Stimulated activated CD4-positive, alpha-beta T cell treated with anti-CD3 and anti-CD28 coated beads, Interleukin-4, amount 100 ng/mL, for 4 hours (primary cell): ENCODE measurements at regions not wholly inside any gene's neighbourhood (a gene's known extent, or its start where the extent isn't known, plus 50 kb on each side); places are given as distances from the start of the nearest gene placed in this dataset.
"Not testable (repeated sequence)": the region's sequence is repeated elsewhere in the genome, so short reads cannot be mapped to it uniquely, and the experiment has no call there.

Experiments used
- DNase-seq, 2 experiments: peaks; one replicate each; pipeline ENCODE4 v3.0.0-alpha.2; 2020

DNA sequence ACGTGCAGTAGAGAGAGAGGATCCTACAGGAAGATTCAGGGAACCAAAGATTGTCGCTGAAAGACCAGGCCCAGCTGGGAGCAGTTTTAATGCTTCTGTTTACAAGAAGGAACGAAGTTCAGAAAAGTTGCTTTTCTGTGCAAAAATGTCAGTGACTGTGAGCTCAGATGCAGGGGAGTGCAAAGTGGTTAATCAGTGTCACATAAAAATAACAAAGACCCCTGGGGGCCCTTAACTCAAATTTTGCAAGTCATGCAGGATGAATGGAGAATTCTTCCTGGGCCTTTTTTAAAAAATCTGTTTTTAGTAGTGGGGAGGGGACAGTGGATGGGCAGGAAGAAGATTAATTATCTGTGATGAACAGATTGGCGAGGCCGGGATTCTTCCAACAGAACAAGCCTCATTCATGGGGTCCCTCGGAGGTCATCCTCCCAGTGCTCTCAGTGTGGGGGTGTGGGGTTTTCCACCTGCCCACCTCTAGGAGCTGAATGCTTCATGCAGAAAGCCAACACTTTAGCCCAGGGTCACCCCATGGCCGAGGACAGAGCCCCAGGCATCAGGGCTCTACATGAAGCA is 167.2 kb downstream of the UQCRFS1 start:
- no peak for DNase-seq

DNA sequence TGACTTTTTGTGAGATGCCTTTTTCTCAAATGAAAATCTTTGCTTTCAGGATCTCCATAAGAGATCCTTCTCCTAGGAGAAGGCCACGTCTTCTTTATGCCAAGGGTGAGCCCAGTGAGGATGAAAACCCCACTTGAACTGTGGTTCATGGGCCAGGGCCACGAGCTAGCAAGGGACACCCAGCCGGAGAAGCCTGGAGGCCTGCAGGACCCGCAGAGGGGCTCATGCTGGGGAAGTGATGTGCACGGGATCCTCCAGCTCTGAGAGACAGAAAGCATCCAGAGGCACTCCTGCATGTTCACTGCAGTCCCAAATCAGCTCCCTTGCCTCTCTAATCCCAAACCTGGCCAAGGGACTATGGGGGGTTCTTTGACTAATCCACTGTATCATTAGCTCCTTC is 168.9 kb downstream of the UQCRFS1 start:
- DNase-seq, result no peak

DNA sequence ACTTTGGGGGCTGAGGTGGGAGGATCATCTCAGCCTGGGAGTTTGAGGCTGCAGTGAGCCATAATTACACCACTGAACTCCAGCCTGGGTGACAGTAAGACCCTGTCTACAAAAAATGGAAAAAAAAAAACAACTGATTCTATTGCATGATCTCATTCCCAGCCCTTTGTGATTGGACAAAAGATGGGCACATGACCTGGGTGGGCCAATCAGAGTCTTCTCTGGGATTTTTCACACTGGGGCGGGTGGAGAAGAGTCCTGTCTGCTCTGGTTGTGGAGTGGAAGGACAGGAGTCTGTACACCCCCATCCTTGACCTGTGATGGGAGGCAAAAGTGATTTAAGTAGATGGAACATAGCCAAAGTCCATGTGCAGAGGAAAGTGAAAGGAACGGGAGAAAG is 170.5 kb downstream of the UQCRFS1 start:
- DNase-seq, result no peak

DNA sequence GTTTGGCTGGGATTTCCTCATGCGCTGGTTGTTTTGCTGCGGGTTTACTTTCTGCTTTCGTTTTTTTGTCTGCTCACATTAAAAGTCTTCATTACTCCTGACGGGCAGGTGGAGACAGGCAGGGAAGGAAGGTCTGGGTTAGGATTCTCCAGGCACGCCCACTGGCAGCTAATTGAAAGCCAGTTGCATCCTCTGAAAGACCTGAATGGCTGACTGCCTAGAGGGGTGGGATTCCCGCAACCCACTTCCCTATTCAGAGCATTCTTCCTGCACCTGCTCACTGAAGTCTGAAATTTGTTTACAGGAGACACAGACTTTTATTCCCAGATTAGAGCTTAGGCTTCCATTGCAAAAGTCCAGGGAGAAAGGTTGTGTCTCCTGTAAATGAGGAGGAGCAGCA is 172.0 kb downstream of the UQCRFS1 start:
- no peak for DNase-seq

DNA sequence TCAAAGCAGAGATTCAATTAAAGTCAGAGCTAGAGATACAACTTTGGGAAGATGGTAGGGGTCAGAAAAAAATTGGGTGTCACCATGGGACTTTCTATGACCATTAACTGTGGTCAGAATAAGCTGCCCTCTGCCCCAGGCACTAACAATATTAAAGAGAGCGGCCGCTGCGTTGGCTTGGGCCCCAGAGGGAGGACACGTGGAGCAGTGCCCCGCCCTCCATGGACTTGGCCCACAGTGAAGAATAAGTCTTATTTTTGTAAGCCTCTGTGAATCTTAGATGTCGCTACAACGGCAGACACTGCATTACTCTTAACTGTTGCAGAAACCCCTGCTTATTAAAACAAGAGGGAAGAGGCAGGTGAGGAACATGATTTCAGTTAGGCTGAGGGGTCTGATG is 172.7 kb downstream of the UQCRFS1 start:
- DNase-seq, result no peak

DNA sequence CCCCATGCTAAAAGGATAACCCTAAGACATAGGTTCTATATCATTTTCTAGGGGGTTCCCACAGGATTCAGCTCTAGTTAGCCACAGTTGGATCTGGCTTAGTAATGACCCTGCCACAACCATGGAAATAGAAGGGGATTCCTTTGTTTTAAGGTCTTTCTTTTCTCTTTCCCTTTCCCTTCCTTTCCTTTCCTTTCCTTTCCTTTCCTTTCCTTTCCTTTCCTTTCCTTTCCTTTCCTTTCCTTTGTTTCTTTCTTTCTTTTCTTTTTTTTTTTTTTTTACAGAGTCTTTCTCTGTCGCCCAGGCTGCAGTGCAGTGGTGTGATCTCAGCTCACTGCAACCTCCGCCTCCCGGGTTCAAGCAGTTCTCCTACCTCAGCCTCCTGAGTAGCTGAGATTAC is 173.9 kb downstream of the UQCRFS1 start:
- DNase-seq, result not testable (repeated sequence)

DNA sequence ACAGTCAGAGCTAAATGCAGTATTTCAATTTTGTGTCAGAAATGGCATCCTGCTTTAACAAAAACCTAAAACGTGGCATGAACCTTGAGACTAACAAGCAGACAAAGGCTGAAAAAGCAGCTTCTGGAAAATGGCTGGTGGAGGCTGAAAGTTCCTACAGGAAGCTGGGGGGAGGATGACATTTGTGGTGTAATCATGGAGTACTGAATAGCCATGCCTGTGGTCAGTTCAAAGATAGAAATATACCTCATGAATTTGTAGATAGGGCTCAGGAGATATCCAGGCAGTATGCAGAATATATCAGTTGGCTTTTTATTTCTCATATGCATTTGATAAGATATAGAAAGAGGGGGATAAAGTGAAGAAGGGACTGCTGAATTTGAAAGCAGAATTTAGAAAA is 181.7 kb downstream of the UQCRFS1 start:
- DNase-seq, result no peak

DNA sequence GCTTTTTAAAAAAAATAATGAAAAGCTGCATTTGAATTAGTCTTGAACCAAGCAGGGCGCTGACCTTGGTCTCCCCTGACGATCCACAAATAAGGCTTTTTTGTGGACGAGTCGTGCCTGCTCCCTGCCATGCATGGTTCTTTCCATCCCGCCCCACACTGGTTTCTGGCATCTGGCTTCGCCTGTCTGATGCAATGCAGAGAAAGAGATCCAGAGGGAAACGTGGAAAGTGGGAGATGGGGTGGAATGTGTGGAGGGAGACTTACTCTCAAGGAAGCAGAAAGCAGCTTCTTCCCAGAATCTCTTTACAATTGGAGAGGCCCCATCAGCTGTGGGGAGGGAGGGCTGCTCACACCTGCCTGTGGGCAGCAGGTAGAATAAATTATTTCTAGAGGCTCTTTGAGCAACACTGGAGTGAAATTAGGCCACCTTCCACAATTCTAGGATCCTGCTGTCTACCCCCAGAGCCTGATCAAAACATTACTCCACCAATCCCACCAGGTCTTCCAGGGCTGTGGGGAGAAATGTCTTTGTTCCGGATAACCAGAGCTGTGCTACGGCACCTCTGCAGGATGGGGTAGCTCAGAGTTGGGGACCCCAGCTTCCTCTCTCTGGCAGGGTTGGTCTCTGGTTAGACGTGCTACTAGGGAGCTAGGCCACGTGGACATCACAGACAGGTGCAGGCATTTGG is 183.5 kb downstream of the UQCRFS1 start:
- DNase-seq, result no peak

DNA sequence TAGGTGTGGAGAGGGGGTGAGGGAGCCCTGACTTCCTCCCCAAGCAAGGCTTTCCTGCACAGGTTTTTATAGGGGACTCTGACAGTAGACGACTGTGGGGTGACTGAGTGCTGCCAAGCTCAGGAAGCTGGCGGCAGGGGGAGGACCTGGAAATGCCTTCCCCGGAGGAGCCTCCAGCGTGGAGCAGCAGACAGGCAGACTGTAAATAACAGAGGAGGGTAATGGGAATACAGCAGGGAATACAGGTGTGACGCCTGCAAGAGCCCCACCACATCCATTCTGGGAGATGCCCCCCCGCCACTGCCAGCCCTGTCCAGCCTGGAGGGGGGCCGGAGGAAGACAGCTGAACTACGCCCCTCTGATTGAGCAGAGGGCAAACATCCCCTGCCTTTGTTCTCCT is 190.4 kb downstream of the UQCRFS1 start:
- no peak for DNase-seq

DNA sequence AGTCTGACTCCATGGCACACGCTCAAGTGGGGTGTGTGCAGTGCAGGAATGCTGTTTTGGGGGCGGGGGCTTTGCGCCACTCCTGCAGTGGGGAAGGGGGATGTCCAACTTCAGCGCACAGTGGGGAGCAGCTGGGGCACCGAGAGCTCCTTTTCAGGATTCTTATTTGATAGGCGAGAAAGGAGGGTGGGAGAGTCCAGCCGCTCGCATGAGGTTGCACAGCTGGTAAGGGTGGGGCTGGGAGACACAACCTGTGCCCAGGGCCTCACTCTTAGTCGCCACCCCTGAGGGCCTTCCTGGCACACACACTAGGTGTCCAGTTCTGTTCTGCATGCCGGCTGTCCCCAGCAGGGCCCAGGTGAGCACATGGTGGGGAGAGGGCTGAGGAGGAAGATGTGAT is 190.8 kb downstream of the UQCRFS1 start:
- DNase-seq, result no peak

DNA sequence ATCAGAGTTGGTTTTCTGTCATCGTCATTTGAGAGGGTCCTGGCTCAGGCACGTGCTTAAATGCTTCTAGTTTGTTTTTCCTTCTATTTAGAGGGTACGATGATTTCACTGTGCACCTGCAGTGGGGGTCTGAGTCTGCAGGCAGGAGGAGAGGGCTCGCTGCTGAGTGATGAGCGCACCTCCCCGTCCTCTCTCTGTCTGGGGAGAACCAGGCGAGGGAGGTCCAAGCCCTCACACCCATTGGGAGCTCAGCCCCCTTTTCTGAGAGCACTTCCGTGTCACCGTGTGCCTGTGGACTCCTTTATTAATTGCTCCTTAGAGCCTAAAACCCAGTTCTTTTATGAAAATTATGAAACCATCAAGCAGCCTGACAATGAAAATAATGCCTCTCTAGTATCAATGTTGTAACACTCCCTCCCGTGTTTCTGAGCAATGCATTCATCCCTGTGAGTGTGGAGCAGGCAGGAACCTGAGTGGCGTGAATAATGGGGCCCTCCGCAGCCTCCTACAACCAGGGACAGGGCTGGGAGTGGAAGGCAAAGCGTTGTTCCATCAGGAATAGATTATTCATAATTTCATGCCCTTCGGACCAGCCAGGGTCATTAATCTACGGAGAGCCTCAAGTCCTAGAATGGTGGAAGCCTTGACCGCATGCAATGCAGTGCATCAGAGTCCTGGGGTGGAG is 191.6 kb downstream of the UQCRFS1 start:
- no peak for DNase-seq

DNA sequence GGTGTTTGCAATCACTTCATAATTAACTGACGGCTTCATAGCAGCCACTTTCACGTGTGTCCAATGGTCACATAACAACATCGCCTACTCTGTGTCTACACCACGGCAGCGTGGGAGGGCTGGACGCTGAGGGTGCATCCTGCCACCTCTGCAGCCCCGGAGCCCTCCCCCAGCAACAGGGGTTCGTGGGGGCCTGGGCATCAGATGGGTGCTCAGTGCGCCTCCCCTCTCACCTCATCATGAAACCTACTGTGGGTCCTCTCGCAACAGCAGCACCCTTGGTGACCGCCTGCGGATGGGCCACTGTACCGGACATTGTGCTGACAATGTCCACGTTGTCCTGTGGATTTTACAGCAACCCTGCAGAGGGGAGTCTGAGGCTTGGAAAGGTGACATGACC is 193.5 kb downstream of the UQCRFS1 start:
- DNase-seq, result no peak

DNA sequence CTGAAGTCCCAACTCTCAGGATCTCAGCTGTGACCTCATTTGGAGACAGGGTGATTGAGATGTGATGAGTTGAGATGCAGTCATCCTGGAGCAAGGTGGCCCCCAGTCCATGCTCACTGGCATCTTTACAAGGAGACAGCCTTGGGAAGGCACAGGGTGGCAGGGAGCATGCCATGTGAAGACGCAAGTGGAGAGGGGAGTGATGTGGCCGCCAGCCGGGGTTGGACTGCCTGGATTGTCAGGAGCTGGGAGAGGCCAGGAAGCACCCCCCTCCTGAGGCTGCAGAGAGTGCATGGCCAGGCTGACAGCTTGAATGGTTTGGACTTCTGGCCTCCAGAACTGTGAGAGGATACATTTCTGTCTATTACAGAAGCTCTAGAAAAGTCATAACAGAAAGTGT is 194.4 kb downstream of the UQCRFS1 start:
- no peak for DNase-seq

DNA sequence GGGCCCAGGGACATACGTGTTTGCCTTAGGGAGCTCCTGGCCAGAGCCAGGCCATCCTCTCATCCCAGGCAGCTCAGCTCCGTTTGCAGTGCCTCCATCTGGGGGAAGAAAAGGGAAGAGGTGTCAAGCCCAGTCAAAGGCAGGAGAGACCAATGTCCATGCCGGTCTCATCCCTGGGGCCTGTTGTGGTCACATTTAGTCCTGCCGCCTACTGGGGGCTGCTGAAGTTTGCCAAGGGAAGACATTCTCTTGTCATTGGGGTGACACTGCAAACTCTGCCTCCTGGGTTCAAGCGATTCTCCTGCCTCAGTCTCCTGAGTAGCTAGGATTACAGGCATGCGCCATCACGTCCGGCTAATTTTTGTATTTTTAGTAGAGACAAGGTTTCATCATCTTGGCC is 195.2 kb downstream of the UQCRFS1 start:
- DNase-seq, result no peak

DNA sequence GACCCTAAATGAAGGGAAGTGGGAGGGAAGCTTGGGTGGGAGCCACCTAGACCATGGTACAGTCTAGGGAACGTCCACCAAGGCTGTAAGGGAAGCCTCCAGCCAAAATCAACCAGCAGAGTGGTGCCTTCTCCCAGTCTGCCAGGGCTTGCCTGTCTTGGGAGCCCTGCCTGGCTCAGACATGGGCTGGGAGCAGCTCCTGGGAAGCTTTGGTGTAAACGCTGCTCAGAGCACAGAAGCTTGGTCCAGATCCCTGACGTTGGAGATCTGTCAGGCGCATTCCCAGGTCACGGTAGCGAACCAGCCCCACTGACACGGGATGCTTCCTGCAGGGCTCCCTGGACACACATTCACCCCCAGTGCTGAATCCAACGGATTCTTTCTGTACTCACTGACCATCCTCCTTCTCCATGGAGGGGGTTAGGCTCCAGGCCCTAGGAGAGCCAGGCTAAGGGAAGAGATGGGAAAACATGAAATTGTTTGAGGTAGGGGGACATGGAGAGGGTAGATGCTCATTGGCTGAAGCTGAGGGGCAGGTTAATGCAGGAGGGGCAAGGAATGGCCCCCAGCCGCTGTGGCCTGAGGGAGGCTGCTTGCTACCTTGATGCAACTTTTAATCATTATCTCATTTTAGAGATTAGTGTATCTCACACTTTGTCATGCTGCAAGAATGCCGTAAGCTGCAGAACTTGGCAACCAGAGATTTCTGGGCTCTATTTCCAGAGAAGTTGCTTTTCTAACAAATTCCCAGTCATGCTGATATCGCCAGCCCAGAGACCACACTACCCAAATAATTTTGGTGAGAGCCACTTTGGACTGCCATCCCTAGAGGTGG is 195.8 kb downstream of the UQCRFS1 start:
- no peak for DNase-seq

DNA sequence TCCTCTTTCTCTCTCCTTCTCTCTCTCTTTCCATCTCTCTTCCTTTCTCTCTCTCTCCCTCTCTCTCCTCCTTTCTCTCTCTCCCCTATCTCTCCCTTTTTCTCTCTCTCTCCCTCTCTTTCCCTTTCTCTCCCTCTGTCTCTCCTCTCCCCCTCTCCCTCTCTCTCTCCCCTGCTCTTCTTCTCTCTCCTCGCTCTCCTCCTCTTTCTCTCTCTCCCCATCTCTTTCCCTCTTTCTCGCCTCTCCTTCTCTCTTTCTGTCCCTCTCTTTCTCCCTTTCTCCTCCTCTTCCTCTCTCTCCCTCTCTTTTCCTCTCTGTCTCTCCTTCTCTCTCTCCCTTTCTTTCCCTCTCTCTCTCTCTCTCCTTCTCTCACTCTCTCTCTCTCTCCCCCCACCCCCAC is 196.6 kb downstream of the UQCRFS1 start:
- no peak for DNase-seq

DNA sequence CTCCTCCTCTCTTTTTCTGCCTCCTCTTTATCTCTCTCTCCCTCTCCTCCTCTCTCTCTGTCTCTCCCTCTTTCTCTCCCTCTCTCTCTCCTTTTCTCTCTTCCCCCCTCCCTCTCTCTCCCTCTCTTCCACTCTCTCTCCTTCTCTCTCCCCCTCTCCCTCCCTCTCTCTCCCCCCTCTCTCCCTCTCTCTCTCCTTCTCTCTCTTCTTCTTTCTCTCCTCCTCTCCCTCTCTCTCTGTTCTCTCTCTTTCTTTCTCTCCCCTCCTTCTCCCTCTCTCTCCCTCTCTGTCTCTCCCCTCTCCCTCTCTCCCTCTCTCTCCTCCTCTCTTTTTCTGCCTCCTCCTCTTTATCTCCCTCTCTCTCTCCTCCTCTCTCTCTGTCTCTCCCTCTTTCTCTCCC is 197.4 kb downstream of the UQCRFS1 start:
- no peak for DNase-seq

DNA sequence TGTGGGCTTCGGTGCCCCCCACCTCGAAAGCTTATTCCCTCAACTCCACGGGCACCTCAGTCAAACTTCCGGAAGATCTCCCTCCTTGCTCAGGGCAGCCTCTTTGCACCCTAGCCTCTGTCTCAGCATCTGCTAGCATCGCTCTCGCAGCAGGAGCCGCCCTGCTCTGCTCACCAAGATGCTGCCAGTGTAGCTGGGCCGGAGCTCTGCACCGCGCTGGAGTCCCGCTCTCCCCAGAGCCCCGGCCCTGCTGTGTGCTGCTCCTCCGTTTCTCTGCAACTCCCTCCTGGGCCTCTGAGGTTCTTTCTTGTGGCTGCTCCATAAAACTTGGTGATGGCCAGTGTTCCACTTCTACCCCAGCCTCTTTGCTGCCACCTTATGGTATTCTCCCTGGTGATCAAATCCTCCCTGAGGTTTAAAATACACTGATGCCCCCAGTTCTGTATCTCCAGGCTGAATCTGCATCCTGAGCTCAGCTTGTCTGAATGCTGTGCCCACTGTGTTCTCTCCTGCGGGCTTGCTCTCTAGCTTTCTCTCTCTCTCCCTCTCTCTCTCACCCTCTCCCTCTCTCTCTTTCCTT is 198.0 kb downstream of the UQCRFS1 start:
- DNase-seq, result no peak

DNA sequence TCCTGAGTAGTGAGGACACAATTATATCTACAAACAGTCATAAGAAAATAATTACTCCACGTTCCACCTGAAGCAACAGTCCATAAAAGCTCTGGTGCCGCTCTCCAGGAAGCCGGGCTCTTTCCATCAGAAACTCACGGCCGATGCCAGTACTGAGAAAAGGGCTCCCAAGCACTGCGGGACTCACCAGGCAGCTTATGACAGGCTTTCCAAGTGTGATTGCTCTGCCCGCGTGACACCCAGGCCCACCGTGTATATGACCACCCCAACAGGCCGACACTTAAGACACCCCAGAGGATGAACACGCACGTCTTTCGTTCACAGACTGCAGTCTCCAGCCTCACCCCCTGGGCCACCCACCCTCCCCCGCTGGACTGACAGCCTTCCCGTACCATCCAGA is 199.0 kb downstream of the UQCRFS1 start:
- DNase-seq, result no peak

DNA sequence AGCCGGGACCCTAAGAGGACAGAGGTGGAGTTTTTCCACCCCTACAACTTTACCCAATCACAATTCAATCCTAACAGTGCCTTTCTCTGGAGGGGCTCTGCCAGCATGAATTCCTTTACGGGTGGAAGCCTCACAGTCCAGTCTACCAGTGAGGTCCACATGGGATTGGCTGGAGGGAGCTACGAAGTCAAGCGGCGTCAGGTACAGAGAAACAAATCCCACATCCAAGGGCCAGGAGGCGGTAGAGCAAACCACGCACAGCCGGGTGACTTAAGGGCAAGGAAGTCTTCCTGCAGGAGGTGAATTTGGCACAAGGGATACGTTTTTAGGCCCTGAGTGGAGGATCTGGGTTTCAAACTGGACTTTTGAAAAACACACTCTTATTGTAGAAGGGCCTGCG is 199.6 kb downstream of the UQCRFS1 start:
- DNase-seq, result no peak

DNA sequence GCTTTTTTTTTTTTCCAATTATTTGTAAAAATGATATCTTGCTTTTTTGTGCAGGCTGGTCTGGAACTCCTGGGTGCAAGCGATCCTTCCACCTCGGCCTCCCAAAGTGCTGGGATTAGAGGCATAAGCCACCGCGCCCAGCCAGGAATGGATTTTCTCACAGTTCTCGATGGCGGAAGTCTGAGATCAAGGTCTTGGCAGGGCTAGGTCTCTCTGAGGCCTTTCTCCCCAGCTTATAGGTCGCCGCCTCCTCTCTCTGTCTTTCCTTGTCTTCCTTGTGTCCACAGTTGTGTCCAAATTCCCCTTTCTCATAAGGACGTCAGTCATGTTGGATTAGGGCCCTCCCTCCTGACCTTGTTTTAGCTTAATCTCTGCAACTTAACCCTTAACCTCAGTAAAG is 200.5 kb downstream of the UQCRFS1 start:
- DNase-seq, result no peak

DNA sequence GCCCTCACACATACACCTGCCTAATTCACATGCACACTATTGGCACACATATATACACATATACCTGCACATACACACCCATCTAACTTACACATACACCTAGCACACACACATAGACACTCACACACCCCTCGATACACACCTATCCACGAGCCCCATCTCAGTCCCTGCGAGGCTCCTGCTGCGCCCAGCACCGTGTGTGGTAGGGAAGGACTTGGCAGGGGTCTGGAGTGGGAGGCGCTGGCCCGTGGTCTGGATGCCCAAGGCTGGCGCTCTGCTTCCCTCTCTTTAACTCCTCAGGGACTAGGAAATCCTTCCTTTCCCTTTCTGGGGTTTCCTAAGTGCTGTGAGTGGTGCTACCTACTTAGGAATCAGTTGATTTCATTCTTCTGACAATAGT is 202.7 kb downstream of the UQCRFS1 start:
- no peak for DNase-seq

DNA sequence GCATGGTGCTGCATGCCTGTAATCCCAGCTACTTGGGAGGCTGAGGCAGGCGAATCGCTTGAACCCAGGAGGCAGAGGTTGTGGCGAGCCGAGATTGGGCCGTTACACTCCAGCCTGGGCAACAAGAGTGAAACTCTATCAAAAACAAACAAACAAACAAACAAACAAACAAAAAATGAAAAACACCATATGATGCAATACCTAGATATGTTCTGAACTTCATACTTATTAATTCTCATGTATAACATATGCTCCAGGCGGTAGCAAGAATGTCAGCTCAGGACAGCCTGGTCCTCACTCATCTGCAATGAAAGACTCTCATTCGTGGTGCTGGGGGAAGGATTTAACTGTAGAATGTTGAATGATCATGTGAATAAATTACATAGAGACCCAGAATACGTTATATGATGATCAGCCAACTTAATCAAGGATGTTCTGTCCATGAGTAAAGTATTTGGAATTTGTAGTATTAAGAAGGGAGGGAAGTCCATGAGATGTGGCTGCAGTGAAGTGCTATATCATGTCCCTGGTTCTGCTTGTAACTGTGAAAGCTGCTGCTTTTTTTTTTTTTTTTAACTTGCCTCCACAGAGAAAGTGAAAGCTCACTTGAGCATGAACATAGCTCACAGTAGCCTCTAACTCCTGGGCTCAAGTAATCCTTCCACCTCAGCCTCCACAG is 206.8 kb downstream of the UQCRFS1 start:
- no peak for DNase-seq
